RCC 7860 (cell line): ENCODE measurements at regions not wholly inside any gene's neighbourhood (a gene's known extent, or its start where the extent isn't known, plus 50 kb on each side); places are given as distances from the start of the nearest gene placed in this dataset.

ENCODE experiments used
- DNase-seq: peaks from one replicate; pipeline ENCODE4 v3.0.0-alpha.2; 2015; ENCODE audit warnings: low spot score
- FAIRE-seq: peaks from 2 replicates; lab custom pipeline; 2012; peaks lifted over from hg19 to GRCh38; lab: Jason Lieb, UNC

- DNase-seq, result no peak
These were observed 523.9 kb downstream of the LMO4 start for GRCh38 chr1:87852410-87853161.

GRCh38 chr1:87853576-87854351 lies 525.1 kb downstream of the LMO4 start:
- no peak for FAIRE-seq
- DNase-seq, result no peak

More at GRCh38 chr1:87852410-87853161, 523.9 kb downstream of the LMO4 start:
- FAIRE-seq, result no peak

GRCh38 chr1:87863317-87863716 lies 534.6 kb downstream of the LMO4 start:
- no peak for FAIRE-seq

GRCh38 chr1:87864676-87865075 lies 536.0 kb downstream of the LMO4 start:
- no peak for FAIRE-seq
- no peak for DNase-seq

More at GRCh38 chr1:87863317-87863716, 534.6 kb downstream of the LMO4 start:
- no peak for DNase-seq

- FAIRE-seq, result no peak
- DNase-seq, result no peak
These were observed 537.7 kb downstream of the LMO4 start for GRCh38 chr1:87866416-87866815.

GRCh38 chr1:87867626-87868025 lies 538.9 kb downstream of the LMO4 start:
- FAIRE-seq (no peak), DNase-seq (no peak)

GRCh38 chr1:87869567-87869966 lies 540.9 kb downstream of the LMO4 start:
- peak; percentile 58 for DNase-seq
- FAIRE-seq, result peak; percentile 73

- FAIRE-seq (no peak), DNase-seq (no peak)
These were observed 543.5 kb downstream of the LMO4 start for GRCh38 chr1:87872189-87872588.

- no peak for FAIRE-seq
These were observed 544.0 kb downstream of the LMO4 start for GRCh38 chr1:87872692-87873091.

GRCh38 chr1:87878873-87879272 lies 550.2 kb downstream of the LMO4 start:
- FAIRE-seq, result peak; percentile 7
- no peak for DNase-seq

More at GRCh38 chr1:87872692-87873091, 544.0 kb downstream of the LMO4 start:
- DNase-seq, result no peak

GRCh38 chr1:87880098-87880760 lies 551.5 kb downstream of the LMO4 start:
- no peak for DNase-seq
- FAIRE-seq, result no peak

GRCh38 chr1:87880764-87881163 lies 552.1 kb downstream of the LMO4 start:
- DNase-seq (no peak), FAIRE-seq (no peak)

GRCh38 chr1:87883906-87884305 lies 555.2 kb downstream of the LMO4 start:
- FAIRE-seq (no peak), DNase-seq (no peak)

GRCh38 chr1:87884581-87884980 lies 555.9 kb downstream of the LMO4 start:
- FAIRE-seq (no peak), DNase-seq (no peak)

GRCh38 chr1:87885278-87886025 lies 556.8 kb downstream of the LMO4 start:
- FAIRE-seq (no peak), DNase-seq (no peak)

GRCh38 chr1:87887100-87887499 lies 558.4 kb downstream of the LMO4 start:
- FAIRE-seq (no peak), DNase-seq (no peak)

GRCh38 chr1:87888446-87888845 lies 559.8 kb downstream of the LMO4 start:
- FAIRE-seq (peak; percentile 91), DNase-seq (peak; percentile 67)

GRCh38 chr1:87894062-87894461 lies 565.4 kb downstream of the LMO4 start:
- FAIRE-seq, result no peak
- no peak for DNase-seq

GRCh38 chr1:87897481-87897880 lies 568.8 kb downstream of the LMO4 start:
- DNase-seq, result no peak
- FAIRE-seq, result no peak

GRCh38 chr1:87898431-87898830 lies 569.8 kb downstream of the LMO4 start:
- DNase-seq (no peak), FAIRE-seq (no peak)

GRCh38 chr1:87899017-87899416 lies 570.3 kb downstream of the LMO4 start:
- peak; percentile 10 for FAIRE-seq
- no peak for DNase-seq
